Osteoblast (primary cell): ENCODE measurements at regions not wholly inside any gene's neighbourhood (a gene's known extent, or its start where the extent isn't known, plus 50 kb on each side); places are given as distances from the start of the nearest gene placed in this dataset.
"Not testable (repeated sequence)": the region's sequence is repeated elsewhere in the genome, so short reads cannot be mapped to it uniquely, and the experiment has no call there.

Source experiments
- DNase-seq: peaks from one replicate; pipeline ENCODE4 v3.0.0; 2011; ENCODE audit warnings: low spot score, mixed read lengths; ENCODE audit not compliant: insufficient read length; ENCODE audit errors: missing footprints
- H2AFZ ChIP-seq: 2 replicates; pipeline ENCODE4 v1.6.0; 2011; ENCODE audit warnings: mild to moderate bottlenecking, low read length
- H3K27ac ChIP-seq: 2 replicates; pipeline ENCODE4 v1.5.1; 2011; ENCODE audit warnings: mild to moderate bottlenecking, low read depth, low read length, moderate library complexity
- H3K27me3 ChIP-seq: 2 replicates; pipeline ENCODE4 v1.6.0; 2012; ENCODE audit warnings: mild to moderate bottlenecking, control low read depth, inconsistent platforms, low read length, moderate library complexity; ENCODE audit not compliant: insufficient read depth
- H3K36me3 ChIP-seq: 2 replicates; pipeline ENCODE4 v1.5.1; 2011; ENCODE audit warnings: mild to moderate bottlenecking, low read length, control low read depth, moderate library complexity; ENCODE audit not compliant: insufficient read depth
- H3K4me1 ChIP-seq: 2 replicates; pipeline ENCODE4 v1.5.1; 2011; ENCODE audit warnings: mild to moderate bottlenecking, low read length, control low read depth, moderate library complexity; ENCODE audit not compliant: insufficient read depth
- H3K4me2 ChIP-seq: 2 replicates; pipeline ENCODE4 v1.6.0; 2011; ENCODE audit warnings: mild to moderate bottlenecking, low read length; ENCODE audit not compliant: insufficient read depth
- H3K4me3 ChIP-seq: fragments of 200-600 bp; sonication (generic); 3 replicates; pipeline ENCODE4 v1.5.1; 2012; ENCODE audit warnings: mild to moderate bottlenecking, low read length, inconsistent platforms; ENCODE audit not compliant: insufficient read depth
- H3K79me2 ChIP-seq: 2 replicates; pipeline ENCODE4 v1.6.0; 2012; ENCODE audit warnings: mild to moderate bottlenecking, low read length, control low read depth, inconsistent platforms; ENCODE audit not compliant: insufficient read depth
- H3K9me3 ChIP-seq: 2 replicates; pipeline ENCODE4 v1.5.1; 2011; ENCODE audit warnings: low read depth, low read length, control low read depth
- H4K20me1 ChIP-seq: 2 replicates; pipeline ENCODE4 v1.6.0; 2012; ENCODE audit warnings: mild to moderate bottlenecking, low read length, control low read depth; ENCODE audit not compliant: insufficient read depth
- CTCF ChIP-seq: IDR thresholded peaks from 2 replicates; pipeline ENCODE4 v1.5.1; 2011; ENCODE audit warnings: mild to moderate bottlenecking, low read depth, low read length, moderate library complexity; ENCODE audit errors: extremely low read depth

- TF ChIP-seq CTCF: no peak
- Histone ChIP-seq H2AFZ (no peak overlapping the region), H4K20me1 (no peaks in the 10 kb centered on the region), H3K4me3 (no peak overlapping the region), H3K36me3 (no peaks in the 10 kb centered on the region), H3K27me3 (no peaks in the 10 kb centered on the region), H3K27ac (no peak overlapping the region), H3K79me2 (no peaks in the 10 kb centered on the region), H3K4me1 (no peaks in the 10 kb centered on the region), H3K9me3 (no peaks in the 10 kb centered on the region), H3K4me2 (no peak overlapping the region)
- DNase-seq: no peak
These were observed 355.3 kb upstream of the AMOT start for GRCh38 chrX:113195949-113196348.

- DNase-seq: no peak
- H3K36me3 ChIP-seq: no peaks in the 10 kb centered on the region
- H3K4me1 ChIP-seq: no peaks in the 10 kb centered on the region
- no peaks in the 10 kb centered on the region for H3K9me3 ChIP-seq
- H3K4me2 ChIP-seq: no peak overlapping the region
- no peaks in the 10 kb centered on the region for H3K27me3 ChIP-seq
- no peak overlapping the region for H3K4me3 ChIP-seq
- no peak for TF ChIP-seq CTCF
- H3K27ac ChIP-seq: no peak overlapping the region
- H2AFZ ChIP-seq: no peak overlapping the region
- no peaks in the 10 kb centered on the region for H4K20me1 ChIP-seq
- H3K79me2 ChIP-seq: no peaks in the 10 kb centered on the region
These were observed 351.8 kb upstream of the AMOT start for GRCh38 chrX:113192418-113192817.

GRCh38 chrX:113157496-113157895, 316.9 kb upstream of the AMOT start:
- Histone ChIP-seq H3K9me3 (no peaks in the 10 kb centered on the region), H2AFZ (no peak overlapping the region), H3K27me3 (peaks cover 4% of the 10 kb centered on the region), H4K20me1 (no peaks in the 10 kb centered on the region), H3K4me1 (no peaks in the 10 kb centered on the region), H3K27ac (no peak overlapping the region), H3K4me3 (no peak overlapping the region), H3K4me2 (no peak overlapping the region), H3K36me3 (no peaks in the 10 kb centered on the region), H3K79me2 (no peaks in the 10 kb centered on the region)
- no peak for TF ChIP-seq CTCF
- DNase-seq: no peak

- not testable (repeated sequence) for H2AFZ ChIP-seq, H3K36me3 ChIP-seq, H3K79me2 ChIP-seq, H3K4me2 ChIP-seq, H3K4me1 ChIP-seq, H3K27ac ChIP-seq, H3K27me3 ChIP-seq, H3K4me3 ChIP-seq, DNase-seq, H3K9me3 ChIP-seq, H4K20me1 ChIP-seq
These were observed 313.7 kb upstream of the AMOT start for GRCh38 chrX:113154315-113154714.

GRCh38 chrX:113136836-113137235, 296.2 kb upstream of the AMOT start:
- H3K27me3 ChIP-seq: peaks cover 6% of the 10 kb centered on the region
- TF ChIP-seq CTCF: no peak
- H4K20me1 ChIP-seq: no peaks in the 10 kb centered on the region
- H3K4me2 ChIP-seq: no peak overlapping the region
- no peaks in the 10 kb centered on the region for H3K79me2 ChIP-seq
- DNase-seq: no peak
- no peak overlapping the region for H3K27ac ChIP-seq
- H3K4me1 ChIP-seq: no peaks in the 10 kb centered on the region
- no peak overlapping the region for H3K4me3 ChIP-seq
- H3K9me3 ChIP-seq: no peaks in the 10 kb centered on the region
- no peak overlapping the region for H2AFZ ChIP-seq
- no peaks in the 10 kb centered on the region for H3K36me3 ChIP-seq
